Right lung (tissue), 2 donors: ENCODE measurements at regions not wholly inside any gene's neighbourhood (a gene's known extent, or its start where the extent isn't known, plus 50 kb on each side); places are given as distances from the start of the nearest gene placed in this dataset.

ENCODE experiments used
- DNase-seq, 2 donors: peaks; one replicate each; pipeline ENCODE4 v3.0.0-alpha.2; 2013

GRCh38 chr4:8921465-8921864, 49.8 kb upstream of the HMX1 start:
- no peak for DNase-seq
